GM23338 (cell line): ENCODE measurements at regions not wholly inside any gene's neighbourhood (a gene's known extent, or its start where the extent isn't known, plus 50 kb on each side); places are given as distances from the start of the nearest gene placed in this dataset.

Source experiments
- ATAC-seq: fragments of 200-7000 bp; cut with Tn5 transposase; 3 replicates; pipeline ENCODE4 v1.9.1; 2020
- DNase-seq: peaks from one replicate; pipeline ENCODE4 v3.0.0-alpha.2; 2015; ENCODE audit warnings: low spot score
- H2AFZ ChIP-seq: fragments of 200-600 bp; sonication (generic); 2 replicates; pipeline ENCODE4 v1.8.0; 2016; ENCODE audit warnings: antibody characterized with exemption, mild to moderate bottlenecking, moderate library complexity
- H3F3A ChIP-seq: fragments of 200-600 bp; sonication (generic); replicated peaks from 2 replicates; pipeline ENCODE4 v1.8.0; 2017; ENCODE audit warnings: antibody characterized with exemption, mixed run types, low read depth
- H3K27ac ChIP-seq: fragments of 200-600 bp; sonication (generic); 2 replicates; pipeline ENCODE4 v1.6.1; 2016; ENCODE audit warnings: low read depth
- H3K27me3 ChIP-seq: fragments of 200-600 bp; sonication (generic); 2 replicates; pipeline ENCODE4 v1.8.0; 2016; ENCODE audit warnings: mild to moderate bottlenecking, mixed run types, moderate library complexity; ENCODE audit not compliant: insufficient read depth
- H3K36me3 ChIP-seq: fragments of 200-600 bp; sonication (generic); 2 replicates; pipeline ENCODE4 v1.8.0; 2016; ENCODE audit warnings: mild to moderate bottlenecking; ENCODE audit not compliant: insufficient read depth
- H3K4me1 ChIP-seq: fragments of 200-600 bp; sonication (generic); 2 replicates; pipeline ENCODE4 v1.8.0; 2016; ENCODE audit warnings: mild to moderate bottlenecking, moderate library complexity; ENCODE audit not compliant: insufficient read depth
- H3K4me2 ChIP-seq: fragments of 200-600 bp; sonication (generic); 2 replicates; pipeline ENCODE4 v1.7.1; 2017; ENCODE audit warnings: mixed run types
- H3K4me3 ChIP-seq: fragments of 200-600 bp; sonication (generic); 2 replicates; pipeline ENCODE4 v1.6.1; 2016; ENCODE audit warnings: mixed run types
- H3K79me2 ChIP-seq: fragments of 200-600 bp; sonication (generic); replicated peaks from 2 replicates; pipeline ENCODE4 v1.8.0; 2017; ENCODE audit warnings: mild to moderate bottlenecking; ENCODE audit not compliant: insufficient read depth
- H3K9me2 ChIP-seq: fragments of 200-600 bp; sonication (generic); 2 replicates; pipeline ENCODE4 v1.8.0; 2017; ENCODE audit not compliant: insufficient read depth
- H4K20me1 ChIP-seq: fragments of 200-600 bp; sonication (generic); replicated peaks from 2 replicates; pipeline ENCODE4 v1.8.0; 2017; ENCODE audit warnings: mild to moderate bottlenecking; ENCODE audit not compliant: insufficient read depth
- H3K27ac Mint-ChIP-seq: 2 replicates; pipeline ENCODE4 v1.8.0; 2020; ENCODE audit warnings: inconsistent platforms, mild to moderate bottlenecking, moderate library complexity, mixed read lengths
- H3K27me3 Mint-ChIP-seq: 3 replicates; pipeline ENCODE4 v1.8.0; 2022; ENCODE audit warnings: low read depth, mild to moderate bottlenecking, moderate library complexity, mixed read lengths, inconsistent platforms; ENCODE audit not compliant: insufficient read depth, poor library complexity
- H3K36me3 Mint-ChIP-seq: 3 replicates; pipeline ENCODE4 v1.8.0; 2021; ENCODE audit warnings: low read depth, mild to moderate bottlenecking, inconsistent platforms, moderate library complexity, mixed read lengths
- H3K4me1 Mint-ChIP-seq: 3 replicates; pipeline ENCODE4 v1.8.0; 2020; ENCODE audit warnings: mild to moderate bottlenecking, inconsistent platforms, mixed read lengths
- H3K4me3 Mint-ChIP-seq: 3 replicates; pipeline ENCODE4 v1.8.0; 2021; ENCODE audit warnings: moderate library complexity, mild to moderate bottlenecking, inconsistent platforms, mixed read lengths
- H3K9me3 Mint-ChIP-seq: 3 replicates; pipeline ENCODE4 v1.8.0; 2020; ENCODE audit warnings: moderate library complexity, mild to moderate bottlenecking, inconsistent platforms, mixed read lengths
- CREB1 ChIP-seq: fragments of 250-450 bp; sonication (Bioruptor Pico); IDR thresholded peaks from 2 replicates; pipeline ENCODE4 v1.5.0; 2020; ENCODE audit warnings: low read depth, mild to moderate bottlenecking, moderate library complexity
- CTCF ChIP-seq, 2 experiments: fragments of 200-600 bp in 1 of 2; sonication (generic) in 1 of 2; conservative IDR thresholded peaks; 2 replicates each; pipeline versions ENCODE4 v1.5.1 to v1.6.1; 2016 to 2017; ENCODE audit warnings: antibody characterized with exemption in 2 of 2, low read depth in 2 of 2, mild to moderate bottlenecking in 2 of 2, moderate library complexity in 1 of 2
- EZH2phosphoT487 ChIP-seq: fragments of 200-600 bp; sonication (generic); IDR thresholded peaks from one replicate; pipeline ENCODE4 v1.8.1; 2018; ENCODE audit warnings: antibody characterized with exemption; ENCODE audit not compliant: unreplicated experiment
- JUNB ChIP-seq: IDR thresholded peaks from one replicate; pipeline ENCODE4 v1.6.1; 2016; ENCODE audit warnings: antibody characterized with exemption; ENCODE audit not compliant: unreplicated experiment
- NANOG ChIP-seq: IDR thresholded peaks from 2 replicates; pipeline ENCODE4 v1.6.1; 2016; ENCODE audit warnings: antibody characterized with exemption, borderline replicate concordance
- STAT1 ChIP-seq: IDR thresholded peaks from one replicate; pipeline ENCODE4 v1.6.1; 2016; ENCODE audit warnings: antibody characterized with exemption; ENCODE audit not compliant: unreplicated experiment
- ZNF114 ChIP-seq: fragments of 250-450 bp; sonication (Bioruptor Pico); IDR thresholded peaks from 2 replicates; pipeline ENCODE4 v1.5.0; 2020; ENCODE audit warnings: mild to moderate bottlenecking, moderate library complexity
- ZNF331 ChIP-seq: fragments of 250-450 bp; sonication (Bioruptor Pico); IDR thresholded peaks from 2 replicates; pipeline ENCODE4 v1.5.0; 2020; ENCODE audit warnings: low read depth, mild to moderate bottlenecking, moderate library complexity
- ZNF462 ChIP-seq: fragments of 250-450 bp; sonication (Bioruptor Pico); IDR thresholded peaks from 2 replicates; pipeline ENCODE4 v1.5.0; 2020; ENCODE audit warnings: mild to moderate bottlenecking, moderate library complexity
- TF ChIP-seq, protein P1 (sequence below): IDR thresholded peaks from one replicate; pipeline ENCODE4 v1.6.1; 2018; ENCODE audit warnings: antibody characterized with exemption; ENCODE audit not compliant: unreplicated experiment

- no peak for TF ChIP-seq ZNF462 (CRISPR knock-in tag)
- TF ChIP-seq CREB1 (CRISPR knock-in tag), result no peak
- no peak for TF ChIP-seq JUNB
- no peak for TF ChIP-seq CTCF (conservative IDR thresholded peaks at IDR 0.05; ENCODE audit: low read depth in 2 of 2)
- no peak for TF ChIP-seq STAT1
- TF ChIP-seq NANOG, result no peak
- no peak for TF ChIP-seq ZNF114 (CRISPR knock-in tag)
Measured at GRCh38 chr16:86930001-86930400, 351.7 kb downstream of the FOXL1 start (continued).

DNA sequence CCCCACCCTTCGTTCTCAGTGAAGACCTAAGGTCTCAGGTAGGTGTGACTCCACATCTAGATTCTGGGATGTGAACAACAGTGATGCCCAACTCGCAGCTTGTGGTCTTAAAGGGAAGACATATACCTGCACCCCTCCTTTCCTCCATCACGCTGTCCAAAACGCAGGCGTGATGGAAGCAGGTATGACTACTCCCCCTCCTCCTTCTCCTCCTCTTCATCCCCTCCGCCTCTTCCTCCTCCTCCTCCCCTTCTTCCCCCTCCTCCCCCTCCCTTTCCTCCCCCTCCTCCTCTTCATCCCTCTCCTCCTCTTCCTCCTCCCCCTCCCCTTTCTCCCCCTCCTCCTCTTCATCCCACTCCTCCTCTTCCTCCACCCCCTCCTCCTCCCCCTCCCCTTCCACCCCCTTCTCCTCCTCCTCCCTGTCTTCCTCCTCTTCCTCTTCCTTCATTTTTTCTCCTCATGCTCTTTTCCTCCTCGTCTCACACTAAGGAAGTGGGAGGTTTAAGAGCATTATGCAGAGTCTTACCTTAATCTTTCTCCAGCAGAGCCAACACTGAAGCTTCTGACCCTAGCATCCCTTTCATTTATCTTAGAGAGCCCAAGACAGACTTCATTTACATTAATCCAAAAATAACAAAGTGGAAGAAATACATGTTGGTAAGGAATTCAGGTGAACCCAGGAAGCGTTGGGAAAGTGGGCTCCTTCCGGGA, 352.5 kb downstream of the FOXL1 start:
- Mint-ChIP-seq H3K4me1 (no peaks in the 10 kb centered on the region), H3K27me3 (peaks cover 14% of the 10 kb centered on the region), H3K36me3 (no peaks in the 10 kb centered on the region), H3K4me3 (no peak overlapping the region), H3K27ac (no peak overlapping the region), H3K9me3 (no peaks in the 10 kb centered on the region; the same call in 2 of the 3 replicates)
- Histone ChIP-seq H4K20me1 (no peaks in the 10 kb centered on the region), H3F3A (no peaks in the 10 kb centered on the region), H3K9me2 (no peaks in the 10 kb centered on the region), H3K4me2 (peak overlapping the region; percentile 43; the same call in 1 of the 2 replicates), H3K79me2 (no peaks in the 10 kb centered on the region), H3K27ac (no peak overlapping the region), H3K27me3 (no peaks in the 10 kb centered on the region), H3K4me3 (no peak overlapping the region), H2AFZ (no peak overlapping the region; the same call in 1 of the 2 replicates), H3K4me1 (peaks cover 7% of the 10 kb centered on the region), H3K36me3 (no peaks in the 10 kb centered on the region)
- ATAC-seq (no peak), DNase-seq (no peak)
- TF ChIP-seq ZNF331 (CRISPR knock-in tag), result no peak
- TF ChIP-seq, protein P1, sequence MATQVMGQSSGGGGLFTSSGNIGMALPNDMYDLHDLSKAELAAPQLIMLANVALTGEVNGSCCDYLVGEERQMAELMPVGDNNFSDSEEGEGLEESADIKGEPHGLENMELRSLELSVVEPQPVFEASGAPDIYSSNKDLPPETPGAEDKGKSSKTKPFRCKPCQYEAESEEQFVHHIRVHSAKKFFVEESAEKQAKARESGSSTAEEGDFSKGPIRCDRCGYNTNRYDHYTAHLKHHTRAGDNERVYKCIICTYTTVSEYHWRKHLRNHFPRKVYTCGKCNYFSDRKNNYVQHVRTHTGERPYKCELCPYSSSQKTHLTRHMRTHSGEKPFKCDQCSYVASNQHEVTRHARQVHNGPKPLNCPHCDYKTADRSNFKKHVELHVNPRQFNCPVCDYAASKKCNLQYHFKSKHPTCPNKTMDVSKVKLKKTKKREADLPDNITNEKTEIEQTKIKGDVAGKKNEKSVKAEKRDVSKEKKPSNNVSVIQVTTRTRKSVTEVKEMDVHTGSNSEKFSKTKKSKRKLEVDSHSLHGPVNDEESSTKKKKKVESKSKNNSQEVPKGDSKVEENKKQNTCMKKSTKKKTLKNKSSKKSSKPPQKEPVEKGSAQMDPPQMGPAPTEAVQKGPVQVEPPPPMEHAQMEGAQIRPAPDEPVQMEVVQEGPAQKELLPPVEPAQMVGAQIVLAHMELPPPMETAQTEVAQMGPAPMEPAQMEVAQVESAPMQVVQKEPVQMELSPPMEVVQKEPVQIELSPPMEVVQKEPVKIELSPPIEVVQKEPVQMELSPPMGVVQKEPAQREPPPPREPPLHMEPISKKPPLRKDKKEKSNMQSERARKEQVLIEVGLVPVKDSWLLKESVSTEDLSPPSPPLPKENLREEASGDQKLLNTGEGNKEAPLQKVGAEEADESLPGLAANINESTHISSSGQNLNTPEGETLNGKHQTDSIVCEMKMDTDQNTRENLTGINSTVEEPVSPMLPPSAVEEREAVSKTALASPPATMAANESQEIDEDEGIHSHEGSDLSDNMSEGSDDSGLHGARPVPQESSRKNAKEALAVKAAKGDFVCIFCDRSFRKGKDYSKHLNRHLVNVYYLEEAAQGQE, result no peak
- TF ChIP-seq STAT1, result no peak
- TF ChIP-seq EZH2phosphoT487, result no peak
- TF ChIP-seq CREB1 (CRISPR knock-in tag), result no peak
- no peak for TF ChIP-seq ZNF114 (CRISPR knock-in tag)
